ENCODE measurements at regions not wholly inside any gene's neighbourhood (a gene's known extent, or its start where the extent isn't known, plus 50 kb on each side); places are given as distances from the start of the nearest gene placed in this dataset.

- Histone ChIP-seq H3K36me3 (replicated peaks; ENCODE audit: insufficient read depth, low read depth) (no peaks in the 10 kb centered on the region), H3K4me1 (ENCODE audit: insufficient read depth) (peaks cover 25% of the 10 kb centered on the region), H2AFZ (no peak overlapping the region), H3K79me2 (no peaks in the 10 kb centered on the region), H3K9me3 (ENCODE audit: low read depth) (no peaks in the 10 kb centered on the region), H3K4me2 (no peak overlapping the region), H3K9me2 (replicated peaks; ENCODE audit: insufficient read depth) (no peaks in the 10 kb centered on the region), H3K27ac (no peak overlapping the region), H4K20me1 (ENCODE audit: insufficient read depth, poor library complexity, severe bottlenecking) (no peaks in the 10 kb centered on the region), H3K4me3 (no peak overlapping the region), H3K27me3 (no peaks in the 10 kb centered on the region)
- no peak for DNase-seq (ENCODE audit: low spot score)
- TF ChIP-seq EZH2 (IDR thresholded peaks at IDR 0.05; ENCODE audit: borderline replicate concordance) (no peak), EZH2phosphoT487 (IDR thresholded peaks at IDR 0.05; ENCODE audit: low read depth, severe bottlenecking, unreplicated experiment) (no peak), CTCF (IDR thresholded peaks at IDR 0.05; ENCODE audit: poor library complexity) (no peak)
- WGBS (ENCODE audit: low lambda C conversion rate, missing lambda C conversion rate) = 92% methylated on average over 3 of the region's 3 CpGs
These were observed 261.4 kb downstream of the BTG1 start for GRCh38 chr12:91884230-91884629.

GRCh38 chr12:91883811-91884210 lies 261.8 kb downstream of the BTG1 start:
- no peak overlapping the region for H3K4me2 ChIP-seq
- H3K27ac ChIP-seq = no peak overlapping the region
- H4K20me1 ChIP-seq (ENCODE audit: insufficient read depth, poor library complexity, severe bottlenecking) = no peaks in the 10 kb centered on the region
- H3K9me3 ChIP-seq (ENCODE audit: low read depth) = no peaks in the 10 kb centered on the region
- H3K27me3 ChIP-seq = no peaks in the 10 kb centered on the region
- no peak overlapping the region for H3K4me3 ChIP-seq
- no peak for DNase-seq (ENCODE audit: low spot score)
- H3K9me2 ChIP-seq (replicated peaks; ENCODE audit: insufficient read depth) = no peaks in the 10 kb centered on the region
- no peaks in the 10 kb centered on the region for H3K36me3 ChIP-seq (replicated peaks; ENCODE audit: insufficient read depth, low read depth)
- no peaks in the 10 kb centered on the region for H3K79me2 ChIP-seq
- no peak overlapping the region for H2AFZ ChIP-seq
- TF ChIP-seq CTCF (IDR thresholded peaks at IDR 0.05; ENCODE audit: poor library complexity) (no peak), EZH2phosphoT487 (IDR thresholded peaks at IDR 0.05; ENCODE audit: low read depth, severe bottlenecking, unreplicated experiment) (no peak), EZH2 (IDR thresholded peaks at IDR 0.05; ENCODE audit: borderline replicate concordance) (no peak)
- peaks cover 24% of the 10 kb centered on the region for H3K4me1 ChIP-seq (ENCODE audit: insufficient read depth)
- WGBS (ENCODE audit: low lambda C conversion rate, missing lambda C conversion rate) = 61% methylated on average over 4 of the region's 4 CpGs

GRCh38 chr12:91882910-91883309 lies 262.7 kb downstream of the BTG1 start:
- H3K27me3 ChIP-seq = no peaks in the 10 kb centered on the region
- H3K4me1 ChIP-seq (ENCODE audit: insufficient read depth) = peaks cover 21% of the 10 kb centered on the region
- no peak for DNase-seq (ENCODE audit: low spot score)
- no peaks in the 10 kb centered on the region for H3K9me2 ChIP-seq (replicated peaks; ENCODE audit: insufficient read depth)
- TF ChIP-seq CTCF (IDR thresholded peaks at IDR 0.05; ENCODE audit: poor library complexity) = no peak
- TF ChIP-seq EZH2phosphoT487 (IDR thresholded peaks at IDR 0.05; ENCODE audit: low read depth, severe bottlenecking, unreplicated experiment) = no peak
- no peak for TF ChIP-seq EZH2 (IDR thresholded peaks at IDR 0.05; ENCODE audit: borderline replicate concordance)
- H3K79me2 ChIP-seq = no peaks in the 10 kb centered on the region
- H4K20me1 ChIP-seq (ENCODE audit: insufficient read depth, poor library complexity, severe bottlenecking) = no peaks in the 10 kb centered on the region
- H3K9me3 ChIP-seq (ENCODE audit: low read depth) = no peaks in the 10 kb centered on the region
- no peaks in the 10 kb centered on the region for H3K36me3 ChIP-seq (replicated peaks; ENCODE audit: insufficient read depth, low read depth)
- H3K4me2 ChIP-seq = no peak overlapping the region
- 59% methylated on average over 4 of the region's 4 CpGs for WGBS (ENCODE audit: low lambda C conversion rate, missing lambda C conversion rate)
- H3K4me3 ChIP-seq = no peak overlapping the region
- no peak overlapping the region for H3K27ac ChIP-seq
- H2AFZ ChIP-seq = no peak overlapping the region

GRCh38 chr12:91880528-91880927 lies 265.1 kb downstream of the BTG1 start:
- no peak overlapping the region for H3K27ac ChIP-seq
- no peaks in the 10 kb centered on the region for H3K36me3 ChIP-seq (replicated peaks; ENCODE audit: insufficient read depth, low read depth)

More at GRCh38 chr12:91880528-91880927, 265.1 kb downstream of the BTG1 start:
- H3K4me2 ChIP-seq = no peak overlapping the region
- TF ChIP-seq EZH2 (IDR thresholded peaks at IDR 0.05; ENCODE audit: borderline replicate concordance) (no peak), CTCF (IDR thresholded peaks at IDR 0.05; ENCODE audit: poor library complexity) (no peak)
- H3K79me2 ChIP-seq = no peaks in the 10 kb centered on the region
- no peaks in the 10 kb centered on the region for H3K27me3 ChIP-seq
- 100% methylated on average over 1 of the region's 1 CpG for WGBS (ENCODE audit: low lambda C conversion rate, missing lambda C conversion rate)
- H4K20me1 ChIP-seq (ENCODE audit: insufficient read depth, poor library complexity, severe bottlenecking) = no peaks in the 10 kb centered on the region
- H3K9me3 ChIP-seq (ENCODE audit: low read depth) = no peaks in the 10 kb centered on the region
- H2AFZ ChIP-seq = no peak overlapping the region
- no peak overlapping the region for H3K4me3 ChIP-seq
- DNase-seq (ENCODE audit: low spot score) = no peak
- no peaks in the 10 kb centered on the region for H3K9me2 ChIP-seq (replicated peaks; ENCODE audit: insufficient read depth)
- H3K4me1 ChIP-seq (ENCODE audit: insufficient read depth) = no peaks in the 10 kb centered on the region

Measured in hepatocyte (in vitro differentiated cells).